ENCODE measurements at regions not wholly inside any gene's neighbourhood (a gene's known extent, or its start where the extent isn't known, plus 50 kb on each side); places are given as distances from the start of the nearest gene placed in this dataset.

GRCh38 chr10:131585761-131586160 is 274.2 kb upstream of the TCERG1L start:
- DNase-seq, result no peak

- DNase-seq, result no peak
Observed at GRCh38 chr10:131586958-131587357, 275.4 kb upstream of the TCERG1L start.

- DNase-seq, result no peak
Observed at GRCh38 chr10:131587976-131588680, 276.6 kb upstream of the TCERG1L start.

- no peak for DNase-seq
Observed at GRCh38 chr10:131588704-131589220, 277.2 kb upstream of the TCERG1L start.

- no peak for DNase-seq
Observed at GRCh38 chr10:131590567-131590966, 279.0 kb upstream of the TCERG1L start.

- DNase-seq, result no peak
Observed at GRCh38 chr10:131591936-131592335, 280.4 kb upstream of the TCERG1L start.

GRCh38 chr10:131609176-131609575 is 291.6 kb upstream of the PPP2R2D start:
- DNase-seq, result no peak

- DNase-seq, result no peak
Observed at GRCh38 chr10:131615150-131615549, 285.7 kb upstream of the PPP2R2D start.

GRCh38 chr10:131616040-131616439 is 284.8 kb upstream of the PPP2R2D start:
- no peak for DNase-seq

GRCh38 chr10:131617113-131617858 is 283.5 kb upstream of the PPP2R2D start:
- no peak for DNase-seq

- no peak for DNase-seq
Observed at GRCh38 chr10:131618587-131619267, 282.1 kb upstream of the PPP2R2D start.

- no peak for DNase-seq
Observed at GRCh38 chr10:131620314-131620713, 280.5 kb upstream of the PPP2R2D start.

- DNase-seq, result no peak
Observed at GRCh38 chr10:131620904-131621303, 279.9 kb upstream of the PPP2R2D start.

- no peak for DNase-seq
Observed at GRCh38 chr10:131621784-131622624, 278.8 kb upstream of the PPP2R2D start.

GRCh38 chr10:131625041-131625440 is 275.8 kb upstream of the PPP2R2D start:
- no peak for DNase-seq

- no peak for DNase-seq
Observed at GRCh38 chr10:131626274-131626673, 274.5 kb upstream of the PPP2R2D start.

- no peak for DNase-seq
Observed at GRCh38 chr10:131629026-131629770, 271.6 kb upstream of the PPP2R2D start.

GRCh38 chr10:131630772-131631258 is 270.0 kb upstream of the PPP2R2D start:
- DNase-seq, result no peak

GRCh38 chr10:131631619-131632018 is 269.2 kb upstream of the PPP2R2D start:
- no peak for DNase-seq

- DNase-seq, result no peak
Observed at GRCh38 chr10:131635564-131636015, 265.2 kb upstream of the PPP2R2D start.

- DNase-seq, result no peak
Observed at GRCh38 chr10:131636116-131636515, 264.7 kb upstream of the PPP2R2D start.

All from activated T-cell treated with anti-CD3 and anti-CD28 coated beads, Interleukin-2, amount 50 U/mL, for 1 hour (primary cell).